HCT116 (cell line): ENCODE measurements at regions not wholly inside any gene's neighbourhood (a gene's known extent, or its start where the extent isn't known, plus 50 kb on each side); places are given as distances from the start of the nearest gene placed in this dataset.

ENCODE experiments used
- ATAC-seq: fragments of 200-7000 bp; cut with Tn5 transposase; 2 replicates; pipeline ENCODE4 v1.9.1; 2020; ENCODE audit warnings: mild to moderate bottlenecking, moderate library complexity
- BruUV-seq: library from RNA; stranded (reverse); fragments of 400-500 nt; replicated peaks from 2 replicates; lab custom pipeline; 2021; lab: Mats Ljungman, UMichigan
- CTCF ChIA-PET: fragments of 300-600 bp; sonication (Branson Sonifier 250); formaldehyde crosslinking; loops from one replicate; lab custom pipeline; 2021; ENCODE audit warnings: antibody characterized with exemption; lab: Charles Lee
- POLR2A ChIA-PET: fragments of 300-600, 350-600 bp; sonication (Branson Sonifier 250); formaldehyde crosslinking; loops from one replicate; lab custom pipeline; 2021; ENCODE audit warnings: antibody characterized with exemption; lab: Charles Lee
- RAD21 ChIA-PET, 2 experiments: fragments of 300-600 bp; sonication (Branson Sonifier 250); formaldehyde crosslinking; loops; one replicate each; lab custom pipeline; 2023; ENCODE audit warnings: low total read pairs in 2 of 2; ENCODE audit not compliant: uncharacterized antibody in 2 of 2, unreplicated experiment in 2 of 2, low non-redundant PET in 1 of 2; lab: Charles Lee
- DNase-seq: peaks from one replicate; pipeline ENCODE4 v3.0.0-alpha.2; 2010; ENCODE audit warnings: low read depth, low spot score
- H2AFZ ChIP-seq: fragments of 200-600 bp; shearing (Covaris generic), sonication (generic); 2 replicates; pipeline ENCODE4 v1.6.1; 2017; ENCODE audit warnings: low read depth, mixed run types, mixed read lengths, antibody characterized with exemption, low read length; ENCODE audit not compliant: poor library complexity, severe bottlenecking
- H3K27ac ChIP-seq: 2 replicates; pipeline ENCODE4 v1.5.1; 2012; ENCODE audit warnings: low read depth, low read length
- H3K27me3 ChIP-seq: fragments of 200-600 bp; sonication (generic); 2 replicates; pipeline ENCODE4 v1.6.1; 2016; ENCODE audit warnings: mixed run types, low read length, mixed read lengths; ENCODE audit not compliant: insufficient read depth
- H3K36me3 ChIP-seq, 2 experiments: fragments of 200-500 bp in 1 of 2; fragments of 200-600 bp in 1 of 2; sonication (Bioruptor generic) in 1 of 2; sonication (generic) in 1 of 2; 2 replicates each; pipeline versions ENCODE4 v1.5.1 to v1.6.1; 2014 to 2016; ENCODE audit warnings: low read length in 2 of 2, inconsistent platforms in 1 of 2, mixed read lengths in 1 of 2, mixed run types in 1 of 2; ENCODE audit not compliant: insufficient read depth in 2 of 2, control insufficient read depth in 1 of 2
- H3K4me1 ChIP-seq, 2 experiments: fragments of 200-600 bp in 1 of 2; sonication (generic) in 1 of 2; 2 replicates each; pipeline versions ENCODE4 v1.5.1 to v1.6.1; 2012 to 2017; ENCODE audit warnings: low read length in 2 of 2, inconsistent platforms in 1 of 2, mild to moderate bottlenecking in 1 of 2, mixed read lengths in 1 of 2, mixed run types in 1 of 2, moderate library complexity in 1 of 2; ENCODE audit not compliant: insufficient read depth in 2 of 2, control insufficient read depth in 1 of 2
- H3K4me2 ChIP-seq: fragments of 200-600 bp; sonication (generic); 2 replicates; pipeline ENCODE4 v1.6.1; 2017; ENCODE audit warnings: mixed run types, low read length, mixed read lengths
- H3K4me3 ChIP-seq, 2 experiments: fragments of 200-600 bp in 1 of 2; sonication (generic) in 1 of 2; replicated peaks in 1 of 2; 2 replicates each; pipeline ENCODE4 v1.5.1; 2011 to 2016; ENCODE audit warnings: low read length in 2 of 2, control low read depth in 1 of 2, low read depth in 1 of 2, mild to moderate bottlenecking in 1 of 2, mixed read lengths in 1 of 2, mixed run types in 1 of 2
- H3K79me2 ChIP-seq: fragments of 200-600 bp; sonication (generic); 2 replicates; pipeline ENCODE4 v1.6.1; 2017; ENCODE audit warnings: mild to moderate bottlenecking, mixed run types, low read length, moderate library complexity, mixed read lengths; ENCODE audit not compliant: insufficient read depth
- H3K9ac ChIP-seq: fragments of 200-600 bp; sonication (generic); 2 replicates; pipeline ENCODE4 v1.6.1; 2016; ENCODE audit warnings: low read length, mixed read lengths
- H3K9me2 ChIP-seq: fragments of 200-600 bp; sonication (generic), shearing (Covaris generic); 2 replicates; pipeline ENCODE4 v1.6.1; 2017; ENCODE audit warnings: mixed run types, mild to moderate bottlenecking, moderate library complexity; ENCODE audit not compliant: insufficient read depth
- H3K9me3 ChIP-seq, 2 experiments: fragments of 200-500 bp in 1 of 2; fragments of 200-600 bp in 1 of 2; sonication (Bioruptor generic) in 1 of 2; sonication (generic) in 1 of 2; 2 replicates each; pipeline ENCODE4 v1.6.1; 2014 to 2017; ENCODE audit warnings: low read length in 2 of 2, mixed read lengths in 2 of 2, inconsistent platforms in 1 of 2, low read depth in 1 of 2, mild to moderate bottlenecking in 1 of 2, mixed run types in 1 of 2, moderate library complexity in 1 of 2; ENCODE audit not compliant: control insufficient read depth in 1 of 2, insufficient read depth in 1 of 2
- H4K20me1 ChIP-seq: fragments of 200-600 bp; sonication (generic), shearing (Covaris generic); 2 replicates; pipeline ENCODE4 v1.6.1; 2017; ENCODE audit warnings: mixed run types, mild to moderate bottlenecking, moderate library complexity; ENCODE audit not compliant: insufficient read depth
- ATF3 ChIP-seq: IDR thresholded peaks from 2 replicates; pipeline ENCODE4 v1.6.1; 2012
- CBX3 ChIP-seq: IDR thresholded peaks from 2 replicates; pipeline ENCODE4 v1.6.1; 2012; ENCODE audit warnings: low read depth
- EGR1 ChIP-seq: IDR thresholded peaks from 2 replicates; pipeline ENCODE4 v1.6.1; 2012; ENCODE audit warnings: low read depth
- EZH2 ChIP-seq: fragments of 200-600 bp; sonication (generic); IDR thresholded peaks from 2 replicates; pipeline ENCODE4 v1.6.1; 2017; ENCODE audit warnings: antibody characterized with exemption, mixed run types
- EZH2phosphoT487 ChIP-seq: fragments of 200-600 bp; IDR thresholded peaks from 2 replicates; pipeline ENCODE4 v1.6.1; 2018; ENCODE audit warnings: antibody characterized with exemption, borderline replicate concordance
- FOSL1 ChIP-seq: IDR thresholded peaks from 2 replicates; pipeline ENCODE4 v1.6.1; 2012; ENCODE audit warnings: low read depth
- POLR2A ChIP-seq: IDR thresholded peaks from 2 replicates; pipeline ENCODE4 v1.7.0; 2011; ENCODE audit warnings: borderline replicate concordance; ENCODE audit not compliant: insufficient read depth, insufficient read length; ENCODE audit errors: extremely low read depth
- POLR2AphosphoS5 ChIP-seq: IDR thresholded peaks from 2 replicates; pipeline ENCODE4 v1.6.1; 2011; ENCODE audit warnings: mild to moderate bottlenecking, low read depth, low read length, moderate library complexity
- SIN3A ChIP-seq: IDR thresholded peaks from 2 replicates; pipeline ENCODE4 v1.6.1; 2012; ENCODE audit warnings: low read depth
- SP1 ChIP-seq: IDR thresholded peaks from 2 replicates; pipeline ENCODE4 v1.6.1; 2012; ENCODE audit warnings: low read depth
- SRF ChIP-seq: IDR thresholded peaks from 2 replicates; pipeline ENCODE4 v1.6.1; 2012; ENCODE audit warnings: low read depth
- TCF7L2 ChIP-seq: IDR thresholded peaks from 2 replicates; pipeline ENCODE4 v1.7.0; 2011; ENCODE audit warnings: borderline replicate concordance, inconsistent platforms; ENCODE audit not compliant: insufficient read depth, insufficient read length; ENCODE audit errors: extremely low read depth
- YY1 ChIP-seq: IDR thresholded peaks from 2 replicates; pipeline ENCODE4 v1.6.1; 2011; ENCODE audit warnings: low read length, low read depth, moderate library complexity, mild to moderate bottlenecking; ENCODE audit not compliant: insufficient replicate concordance; ENCODE audit errors: extremely low read depth
- ZFX ChIP-seq: fragments of 450-650 bp; IDR thresholded peaks from 2 replicates; pipeline ENCODE4 v1.6.1; 2017
- ZNF274 ChIP-seq: fragments of 200-500 bp; sonication (Bioruptor generic); IDR thresholded peaks from 2 replicates; pipeline ENCODE4 v1.6.1; 2014; ENCODE audit warnings: mild to moderate bottlenecking, low read depth, low read length, inconsistent platforms
- intact Hi-C: fragments of 100-400 bp; cut with micrococcal nuclease; formaldehyde crosslinking; loops from 2 replicates; pipeline ENCODE4 v1.10.0; 2022

- H3K4me3 ChIP-seq = no peak overlapping the region
- H2AFZ ChIP-seq = no peak overlapping the region
- ChIA-PET POLR2A (no interaction called here), RAD21 (no interaction called here), CTCF (no interaction called here)
- H3K4me1 ChIP-seq = peaks cover 0 to 14% of the 10 kb centered on the region in 2 experiments; a peak in 1 of 4 replicates
- no peaks in the 10 kb centered on the region for H3K79me2 ChIP-seq
- intact Hi-C loops = no loop called here
- no peak overlapping the region for H3K4me2 ChIP-seq
- H3K36me3 ChIP-seq = no peaks in the 10 kb centered on the region
- no peak overlapping the region for H3K9ac ChIP-seq
- H3K9me3 ChIP-seq = no peaks in the 10 kb centered on the region
- no peak for TF ChIP-seq SRF
- TF ChIP-seq CBX3 = no peak
- TF ChIP-seq ZFX = no peak
- TF ChIP-seq POLR2AphosphoS5 = no peak
- no TSS peak for BruUV-seq
- H4K20me1 ChIP-seq = no peaks in the 10 kb centered on the region
- 0 out of 2 replicates have a peak, but pooled peaks cover 3% of the 10 kb centered on the region for H3K27me3 ChIP-seq
- no peaks in the 10 kb centered on the region for H3K9me2 ChIP-seq
- no peak for DNase-seq
- ATAC-seq = no peak
- H3K27ac ChIP-seq = no peak overlapping the region
These were observed 85.6 kb upstream of the WNT4 start for GRCh38 chr1:22228505-22228911.

GRCh38 chr1:22229379-22229778, 86.5 kb upstream of the WNT4 start:
- H3K4me3 ChIP-seq = no peak overlapping the region
- no peak overlapping the region for H2AFZ ChIP-seq
- ChIA-PET CTCF (no interaction called here), RAD21 (no interaction called here), POLR2A (no interaction called here)
- H3K9ac ChIP-seq = no peak overlapping the region
- no peaks in the 10 kb centered on the region for H3K9me3 ChIP-seq
- intact Hi-C loops = no loop called here
- H3K4me2 ChIP-seq = no peak overlapping the region; the same call in 1 of the 2 replicates
- no peaks in the 10 kb centered on the region for H3K36me3 ChIP-seq
- DNase-seq = no peak
- H4K20me1 ChIP-seq = no peaks in the 10 kb centered on the region
- no peaks in the 10 kb centered on the region for H3K79me2 ChIP-seq
- no peak overlapping the region for H3K27ac ChIP-seq
- H3K27me3 ChIP-seq = 0 out of 2 replicates have a peak, but pooled peaks cover 3% of the 10 kb centered on the region
- BruUV-seq = no TSS peak
- H3K9me2 ChIP-seq = no peaks in the 10 kb centered on the region
- ATAC-seq = no peak
- TF ChIP-seq EGR1 (no peak), SIN3A (no peak), ZFX (no peak), POLR2A (no peak), FOSL1 (no peak), EZH2phosphoT487 (no peak), EZH2 (no peak), CBX3 (no peak), ZNF274 (no peak), YY1 (no peak), SP1 (no peak), POLR2AphosphoS5 (no peak), ATF3 (no peak), TCF7L2 (no peak), SRF (no peak)
- H3K4me1 ChIP-seq = peaks cover 0 to 14% of the 10 kb centered on the region in 2 experiments; a peak in 1 of 4 replicates
